Tibial nerve (tissue), 4 donors: ENCODE measurements at regions not wholly inside any gene's neighbourhood (a gene's known extent, or its start where the extent isn't known, plus 50 kb on each side); places are given as distances from the start of the nearest gene placed in this dataset.

Experiments
- CTCF ChIP-seq, 5 experiments: fragments of 200-600 bp in 3 of 5; fragments of 450-650 bp in 2 of 5; sonication (generic) in 3 of 5; IDR thresholded peaks; one replicate each; pipeline ENCODE4 v1.5.1; 2016 to 2019; ENCODE audit warnings: antibody characterized with exemption in 5 of 5, mild to moderate bottlenecking in 3 of 5, moderate library complexity in 2 of 5
- EP300 ChIP-seq, 2 donors: sonication (generic); formaldehyde crosslinking; IDR thresholded peaks; one replicate each; pipeline ENCODE4 v1.6.1; 2017; ENCODE audit warnings: antibody characterized with exemption in 2 of 2, mild to moderate bottlenecking in 1 of 2
- POLR2A ChIP-seq, 2 donors: fragments of 450-650 bp; IDR thresholded peaks; one replicate each; pipeline ENCODE4 v1.6.1; 2017; ENCODE audit warnings: antibody characterized with exemption in 2 of 2, mild to moderate bottlenecking in 2 of 2, moderate library complexity in 2 of 2

GRCh38 chr5:163889369-163889768, 383.9 kb downstream of the MAT2B start:
- TF ChIP-seq CTCF (IDR thresholded peaks at IDR 0.05): no peak
- no peak for TF ChIP-seq EP300 (IDR thresholded peaks at IDR 0.05)
- TF ChIP-seq POLR2A (IDR thresholded peaks at IDR 0.05): no peak
